SU-DHL-6 (cell line): ENCODE measurements at regions not wholly inside any gene's neighbourhood (a gene's known extent, or its start where the extent isn't known, plus 50 kb on each side); places are given as distances from the start of the nearest gene placed in this dataset.

Experiments used
- H2AFZ ChIP-seq: fragments of 200-600 bp; sonication (generic); 2 replicates; pipeline ENCODE4 v1.6.1; 2014; ENCODE audit warnings: low read depth, mild to moderate bottlenecking, moderate library complexity, mixed read lengths, antibody characterized with exemption, low read length; ENCODE audit not compliant: severe bottlenecking
- H3F3A ChIP-seq: fragments of 200-600 bp; shearing (Covaris generic); 2 replicates; pipeline ENCODE4 v1.6.0; 2016; ENCODE audit warnings: antibody characterized with exemption, mild to moderate bottlenecking; ENCODE audit not compliant: insufficient read depth
- H3K27ac ChIP-seq: fragments of 200-600 bp; sonication (generic); 2 replicates; pipeline ENCODE4 v1.5.1; 2016; ENCODE audit warnings: low read depth, mild to moderate bottlenecking, low read length, moderate library complexity, mixed read lengths
- H3K27me3 ChIP-seq: fragments of 200-600 bp; sonication (generic), shearing (Covaris generic); 2 replicates; pipeline ENCODE4 v1.6.0; 2014; ENCODE audit warnings: mild to moderate bottlenecking, low read length
- H3K36me3 ChIP-seq: fragments of 200-600 bp; sonication (generic); 2 replicates; pipeline ENCODE4 v1.6.1; 2014; ENCODE audit warnings: mild to moderate bottlenecking, low read length, mixed read lengths
- H3K4me2 ChIP-seq: fragments of 300-600, 200-600 bp; shearing (Covaris generic), sonication (generic); 2 replicates; pipeline ENCODE4 v1.6.0; 2014; ENCODE audit warnings: low read length, low read depth, mild to moderate bottlenecking; ENCODE audit not compliant: poor library complexity, severe bottlenecking
- H3K4me3 ChIP-seq: fragments of 200-600 bp; sonication (generic); 2 replicates; pipeline ENCODE4 v1.5.1; 2014; ENCODE audit warnings: antibody characterized with exemption, low read length, mild to moderate bottlenecking, mixed read lengths; ENCODE audit not compliant: insufficient read depth, poor library complexity, severe bottlenecking
- H3K79me2 ChIP-seq: fragments of 200-600 bp; sonication (generic); 2 replicates; pipeline ENCODE4 v1.6.1; 2014; ENCODE audit warnings: mild to moderate bottlenecking, low read length, moderate library complexity; ENCODE audit not compliant: insufficient read depth
- H3K9ac ChIP-seq: fragments of 200-600 bp; sonication (generic); 2 replicates; pipeline ENCODE4 v1.7.0; 2014; ENCODE audit warnings: mild to moderate bottlenecking, low read length
- H3K9me2 ChIP-seq: fragments of 200-600 bp; sonication (generic); replicated peaks from 2 replicates; pipeline ENCODE4 v1.6.1; 2014; ENCODE audit warnings: low read length; ENCODE audit not compliant: insufficient read depth
- H3K9me3 ChIP-seq: fragments of 200-600 bp; sonication (generic); 2 replicates; pipeline ENCODE4 v1.6.1; 2014; ENCODE audit warnings: low read length, mixed read lengths; ENCODE audit not compliant: insufficient read depth
- H4K20me1 ChIP-seq: fragments of 200-600 bp; sonication (generic); 2 replicates; pipeline ENCODE4 v1.6.1; 2014; ENCODE audit warnings: low read depth, mild to moderate bottlenecking, antibody characterized with exemption, low read length, moderate library complexity, mixed read lengths
- CTCF ChIP-seq: fragments of 200-600 bp; sonication (generic); IDR thresholded peaks from one replicate; pipeline ENCODE4 v1.5.1; 2017; ENCODE audit warnings: antibody characterized with exemption, mild to moderate bottlenecking, low read length, moderate library complexity; ENCODE audit not compliant: insufficient read depth, poor library complexity, severe bottlenecking
- EZH2phosphoT487 ChIP-seq: fragments of 200-600 bp; sonication (generic), shearing (Covaris generic); conservative IDR thresholded peaks from 2 replicates; pipeline ENCODE4 v1.6.1; 2018; ENCODE audit warnings: mild to moderate bottlenecking, antibody characterized with exemption, low read length, moderate library complexity, mixed read lengths

DNA sequence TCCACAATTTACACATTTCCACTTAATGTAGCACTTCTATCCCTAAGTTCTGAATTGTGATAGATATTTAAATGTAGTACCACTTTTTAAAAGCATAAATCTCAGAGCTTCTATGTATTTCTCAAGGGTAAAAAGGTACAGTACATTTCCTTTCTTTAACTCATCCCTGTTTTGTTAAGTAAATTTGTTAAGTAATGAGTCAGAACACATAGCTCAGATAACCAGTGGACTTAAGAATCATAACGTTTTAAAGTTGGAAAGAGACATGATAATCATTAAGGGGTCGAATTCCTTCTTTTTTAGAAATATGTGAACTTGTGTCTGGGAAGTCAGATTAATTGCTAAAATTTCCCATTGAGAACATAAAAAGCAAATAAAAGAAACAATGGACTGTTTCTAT, 810.2 kb upstream of the NUDT12 start:
- Histone ChIP-seq H3K9me2 (no peaks in the 10 kb centered on the region), H3K4me2 (no peak overlapping the region), H3K9me3 (no peaks in the 10 kb centered on the region), H3F3A (no peaks in the 10 kb centered on the region), H3K36me3 (no peaks in the 10 kb centered on the region), H3K79me2 (no peaks in the 10 kb centered on the region), H2AFZ (no peak overlapping the region), H3K27ac (no peak overlapping the region), H3K9ac (no peak overlapping the region), H3K4me3 (no peak overlapping the region), H3K27me3 (no peaks in the 10 kb centered on the region), H4K20me1 (no peaks in the 10 kb centered on the region)
- TF ChIP-seq CTCF (no peak), EZH2phosphoT487 (no peak)

- H3K27ac ChIP-seq: no peak overlapping the region
- no peak overlapping the region for H3K4me2 ChIP-seq
- H3F3A ChIP-seq: no peaks in the 10 kb centered on the region
- no peaks in the 10 kb centered on the region for H3K36me3 ChIP-seq
- no peaks in the 10 kb centered on the region for H3K27me3 ChIP-seq
- H3K4me3 ChIP-seq: no peak overlapping the region
- H3K9me2 ChIP-seq: no peaks in the 10 kb centered on the region
- TF ChIP-seq EZH2phosphoT487 (no peak), CTCF (no peak)
- no peaks in the 10 kb centered on the region for H4K20me1 ChIP-seq
- H3K9me3 ChIP-seq: no peaks in the 10 kb centered on the region
- H3K9ac ChIP-seq: no peak overlapping the region
- peak overlapping the region; percentile 19 for H2AFZ ChIP-seq
- H3K79me2 ChIP-seq: no peaks in the 10 kb centered on the region
These were observed 809.8 kb upstream of the NUDT12 start for GRCh38 chr5:104372376-104372775.

DNA sequence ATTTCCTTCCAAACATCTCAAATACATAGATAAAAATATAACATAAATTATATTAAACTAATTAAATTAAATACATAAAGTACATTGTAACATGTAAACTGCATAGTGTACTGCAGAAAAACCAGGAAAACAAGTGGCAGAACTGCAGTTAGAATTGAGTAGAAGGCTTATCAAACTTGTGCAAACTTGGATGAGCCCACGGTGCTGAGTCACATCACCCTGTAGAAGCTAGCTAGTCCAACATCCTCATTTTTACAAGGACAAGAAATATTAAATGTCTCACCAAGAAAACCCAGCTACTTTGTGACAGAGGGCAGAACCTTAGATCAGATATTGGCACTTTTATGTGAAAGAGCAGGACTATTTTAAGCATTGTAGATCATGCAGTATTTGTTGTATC, 807.9 kb upstream of the NUDT12 start:
- Histone ChIP-seq H3F3A (no peaks in the 10 kb centered on the region), H3K9me3 (no peaks in the 10 kb centered on the region), H3K27me3 (no peaks in the 10 kb centered on the region), H2AFZ (no peak overlapping the region), H4K20me1 (no peaks in the 10 kb centered on the region), H3K9me2 (no peaks in the 10 kb centered on the region), H3K79me2 (no peaks in the 10 kb centered on the region), H3K36me3 (no peaks in the 10 kb centered on the region), H3K27ac (no peak overlapping the region), H3K4me2 (no peak overlapping the region), H3K4me3 (no peak overlapping the region), H3K9ac (no peak overlapping the region)
- no peak for TF ChIP-seq EZH2phosphoT487
- TF ChIP-seq CTCF: no peak

GRCh38 chr5:104367978-104368377, 805.4 kb upstream of the NUDT12 start:
- Histone ChIP-seq H3K4me3 (no peak overlapping the region), H3F3A (no peaks in the 10 kb centered on the region), H3K27me3 (no peaks in the 10 kb centered on the region), H4K20me1 (no peaks in the 10 kb centered on the region), H2AFZ (no peak overlapping the region), H3K9me3 (no peaks in the 10 kb centered on the region), H3K4me2 (no peak overlapping the region), H3K9me2 (no peaks in the 10 kb centered on the region), H3K36me3 (no peaks in the 10 kb centered on the region), H3K27ac (no peak overlapping the region), H3K9ac (no peak overlapping the region), H3K79me2 (no peaks in the 10 kb centered on the region)
- no peak for TF ChIP-seq CTCF
- TF ChIP-seq EZH2phosphoT487: no peak
